Esophagus squamous epithelium (tissue), 4 donors: ENCODE measurements at regions not wholly inside any gene's neighbourhood (a gene's known extent, or its start where the extent isn't known, plus 50 kb on each side); places are given as distances from the start of the nearest gene placed in this dataset.
"Not testable (repeated sequence)": the region's sequence is repeated elsewhere in the genome, so short reads cannot be mapped to it uniquely, and the experiment has no call there.

Source experiments
- POLR2A ChIP-seq, 4 donors: fragments of 450-650 bp; IDR thresholded peaks; one replicate each; pipeline ENCODE4 v1.6.1; 2017; ENCODE audit warnings: antibody characterized with exemption in 4 of 4, mild to moderate bottlenecking in 4 of 4, moderate library complexity in 3 of 4
- TF ChIP-seq, protein P1 (sequence below), 6 experiments: fragments of 450-650 bp in 4 of 6; fragments of 200-600 bp in 2 of 6; sonication (generic) in 2 of 6; IDR thresholded peaks; one replicate each; pipeline ENCODE4 v1.5.1; 2016 to 2019; ENCODE audit warnings: antibody characterized with exemption in 6 of 6, mild to moderate bottlenecking in 4 of 6, moderate library complexity in 4 of 6

DNA sequence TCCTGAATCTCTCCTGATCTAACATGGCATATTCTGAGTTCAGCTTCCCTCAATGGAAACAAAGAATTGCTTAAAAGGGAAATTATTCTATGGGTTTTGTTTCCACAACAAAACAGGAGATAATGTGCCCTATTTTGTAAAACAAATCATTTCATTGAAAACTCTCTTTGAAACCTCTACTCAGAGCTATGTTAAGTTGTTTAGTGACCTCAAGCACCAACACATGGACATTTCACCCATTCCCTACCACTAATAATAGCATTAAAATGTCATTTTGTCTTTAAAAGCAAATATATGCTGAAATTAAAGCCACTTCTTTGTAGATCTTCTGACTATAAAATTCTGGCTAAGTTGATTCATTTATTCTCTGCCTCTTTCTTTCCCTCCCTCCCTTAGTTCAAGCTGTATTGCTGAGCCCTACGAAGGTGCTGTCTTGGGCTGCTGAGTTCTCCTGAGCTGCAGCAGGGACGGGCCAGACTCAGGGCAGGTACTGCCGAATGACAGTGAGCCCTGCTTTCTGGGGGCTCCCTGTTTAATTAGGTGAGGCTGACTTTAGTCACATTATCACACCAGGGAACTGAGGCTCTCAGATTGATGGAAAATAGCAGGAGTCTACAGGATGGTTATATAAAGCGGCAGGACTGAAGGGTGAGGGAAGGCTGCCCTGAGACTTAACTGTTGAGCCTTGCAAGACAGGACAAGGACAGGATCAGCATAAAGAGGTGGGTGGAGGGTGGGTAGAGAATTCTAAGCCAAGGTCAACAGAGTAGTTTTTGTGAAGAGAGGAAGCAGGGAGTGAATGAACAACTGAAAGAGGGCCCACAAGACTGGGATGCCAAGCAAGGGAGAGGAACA lies 1685.1 kb downstream of the SPATA31A7 start:
- TF ChIP-seq, protein P1, sequence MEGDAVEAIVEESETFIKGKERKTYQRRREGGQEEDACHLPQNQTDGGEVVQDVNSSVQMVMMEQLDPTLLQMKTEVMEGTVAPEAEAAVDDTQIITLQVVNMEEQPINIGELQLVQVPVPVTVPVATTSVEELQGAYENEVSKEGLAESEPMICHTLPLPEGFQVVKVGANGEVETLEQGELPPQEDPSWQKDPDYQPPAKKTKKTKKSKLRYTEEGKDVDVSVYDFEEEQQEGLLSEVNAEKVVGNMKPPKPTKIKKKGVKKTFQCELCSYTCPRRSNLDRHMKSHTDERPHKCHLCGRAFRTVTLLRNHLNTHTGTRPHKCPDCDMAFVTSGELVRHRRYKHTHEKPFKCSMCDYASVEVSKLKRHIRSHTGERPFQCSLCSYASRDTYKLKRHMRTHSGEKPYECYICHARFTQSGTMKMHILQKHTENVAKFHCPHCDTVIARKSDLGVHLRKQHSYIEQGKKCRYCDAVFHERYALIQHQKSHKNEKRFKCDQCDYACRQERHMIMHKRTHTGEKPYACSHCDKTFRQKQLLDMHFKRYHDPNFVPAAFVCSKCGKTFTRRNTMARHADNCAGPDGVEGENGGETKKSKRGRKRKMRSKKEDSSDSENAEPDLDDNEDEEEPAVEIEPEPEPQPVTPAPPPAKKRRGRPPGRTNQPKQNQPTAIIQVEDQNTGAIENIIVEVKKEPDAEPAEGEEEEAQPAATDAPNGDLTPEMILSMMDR (IDR thresholded peaks at IDR 0.05) = not testable (repeated sequence)
- TF ChIP-seq POLR2A (IDR thresholded peaks at IDR 0.05) = not testable (repeated sequence)
